Neural progenitor cell (in vitro differentiated cells): ENCODE measurements at regions not wholly inside any gene's neighbourhood (a gene's known extent, or its start where the extent isn't known, plus 50 kb on each side); places are given as distances from the start of the nearest gene placed in this dataset.

ENCODE experiments used
- EZH2 ChIP-seq: fragments of 200-600 bp; sonication (generic); IDR thresholded peaks from 2 replicates; pipeline ENCODE4 v1.6.1; 2017; ENCODE audit warnings: antibody characterized with exemption, mild to moderate bottlenecking, moderate library complexity
- EZH2phosphoT487 ChIP-seq: fragments of 200-600 bp; sonication (generic); IDR thresholded peaks from 2 replicates; pipeline ENCODE4 v1.6.1; 2017; ENCODE audit warnings: antibody characterized with exemption
- TF ChIP-seq, protein P1 (sequence below): fragments of 200-600 bp; sonication (generic); IDR thresholded peaks from 2 replicates; pipeline ENCODE4 v1.5.1; 2017; ENCODE audit warnings: antibody characterized with exemption, mild to moderate bottlenecking

GRCh38 chr1:87939444-87939843 is 610.8 kb downstream of the LMO4 start:
- TF ChIP-seq, protein P1, sequence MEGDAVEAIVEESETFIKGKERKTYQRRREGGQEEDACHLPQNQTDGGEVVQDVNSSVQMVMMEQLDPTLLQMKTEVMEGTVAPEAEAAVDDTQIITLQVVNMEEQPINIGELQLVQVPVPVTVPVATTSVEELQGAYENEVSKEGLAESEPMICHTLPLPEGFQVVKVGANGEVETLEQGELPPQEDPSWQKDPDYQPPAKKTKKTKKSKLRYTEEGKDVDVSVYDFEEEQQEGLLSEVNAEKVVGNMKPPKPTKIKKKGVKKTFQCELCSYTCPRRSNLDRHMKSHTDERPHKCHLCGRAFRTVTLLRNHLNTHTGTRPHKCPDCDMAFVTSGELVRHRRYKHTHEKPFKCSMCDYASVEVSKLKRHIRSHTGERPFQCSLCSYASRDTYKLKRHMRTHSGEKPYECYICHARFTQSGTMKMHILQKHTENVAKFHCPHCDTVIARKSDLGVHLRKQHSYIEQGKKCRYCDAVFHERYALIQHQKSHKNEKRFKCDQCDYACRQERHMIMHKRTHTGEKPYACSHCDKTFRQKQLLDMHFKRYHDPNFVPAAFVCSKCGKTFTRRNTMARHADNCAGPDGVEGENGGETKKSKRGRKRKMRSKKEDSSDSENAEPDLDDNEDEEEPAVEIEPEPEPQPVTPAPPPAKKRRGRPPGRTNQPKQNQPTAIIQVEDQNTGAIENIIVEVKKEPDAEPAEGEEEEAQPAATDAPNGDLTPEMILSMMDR, result no peak
- no peak for TF ChIP-seq EZH2
- no peak for TF ChIP-seq EZH2phosphoT487
